IPS-18c (cell line): ENCODE measurements at regions not wholly inside any gene's neighbourhood (a gene's known extent, or its start where the extent isn't known, plus 50 kb on each side); places are given as distances from the start of the nearest gene placed in this dataset.
A peak's percentile ranks its signal among the peaks of the same experiment; 100 is the strongest.
"Not testable (repeated sequence)": the region's sequence is repeated elsewhere in the genome, so short reads cannot be mapped to it uniquely, and the experiment has no call there.

Experiments used
- H3K4me3 ChIP-seq: 2 replicates; pipeline ENCODE4 v1.7.0; 2013; ENCODE audit warnings: low read depth, mild to moderate bottlenecking, low read length, moderate library complexity; ENCODE audit not compliant: insufficient read depth
- H3K9me3 ChIP-seq: one replicate; pipeline ENCODE4 v1.6.1; 2013; ENCODE audit warnings: mild to moderate bottlenecking, low read length, moderate library complexity; ENCODE audit not compliant: control insufficient read depth, insufficient read depth

DNA sequence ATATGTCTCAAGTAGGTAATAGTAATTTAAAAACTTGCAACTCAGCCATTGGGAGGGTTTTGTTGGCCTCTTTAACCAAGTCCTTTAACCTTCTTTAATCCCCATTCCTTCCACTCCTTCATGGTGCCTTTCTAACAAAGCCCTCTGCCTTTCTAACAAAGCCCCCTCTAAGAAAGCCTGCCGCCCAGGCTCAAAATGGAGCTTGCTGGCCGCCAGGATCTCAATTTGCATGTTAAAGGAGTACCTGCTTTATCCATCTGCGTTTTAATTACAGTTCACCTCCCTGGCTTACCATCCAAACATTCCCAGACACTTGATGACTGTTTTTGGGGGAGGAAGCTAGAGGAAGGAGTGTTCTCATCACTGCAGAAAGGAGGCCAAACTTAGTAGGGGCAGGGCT is 183.4 kb downstream of the PTPN11 start:
- Histone ChIP-seq H3K4me3 (no peak overlapping the region), H3K9me3 (no peaks in the 10 kb centered on the region)

DNA sequence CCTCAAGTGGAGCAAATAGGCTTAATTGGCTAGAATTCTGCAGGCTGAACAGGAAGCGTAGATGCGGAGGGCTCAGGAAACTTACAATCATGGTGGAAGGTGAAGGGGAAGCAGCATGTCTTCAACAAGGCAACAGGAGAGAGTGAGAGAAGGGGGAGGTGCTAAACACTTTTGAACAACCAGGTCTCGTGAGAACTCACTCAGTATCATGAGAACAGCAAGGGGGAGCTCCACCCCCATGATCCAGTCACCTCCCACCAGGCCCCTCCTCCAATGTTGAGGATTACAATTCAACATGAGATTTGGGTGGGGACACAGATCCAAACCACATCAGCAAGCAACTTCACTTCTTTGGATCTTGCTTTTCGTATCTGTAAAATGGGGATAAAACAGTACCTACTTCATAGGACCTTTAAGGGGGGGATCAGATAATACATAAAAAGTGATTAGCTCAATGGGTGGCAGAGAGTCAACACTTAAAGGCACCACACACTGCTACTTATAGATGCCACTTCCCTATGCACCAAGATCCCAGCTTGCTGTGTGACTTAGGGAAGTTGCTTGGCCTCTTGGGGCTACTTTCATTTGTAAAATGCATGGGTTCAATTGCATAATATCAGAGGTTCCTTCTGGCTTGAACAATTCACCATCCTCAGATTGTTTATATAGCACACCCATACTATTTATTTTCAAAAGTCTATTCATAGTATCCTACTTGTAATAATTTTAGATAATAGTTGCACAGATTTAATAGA is 184.8 kb upstream of the RPH3A start:
- no peaks in the 10 kb centered on the region for H3K9me3 ChIP-seq
- no peak overlapping the region for H3K4me3 ChIP-seq

DNA sequence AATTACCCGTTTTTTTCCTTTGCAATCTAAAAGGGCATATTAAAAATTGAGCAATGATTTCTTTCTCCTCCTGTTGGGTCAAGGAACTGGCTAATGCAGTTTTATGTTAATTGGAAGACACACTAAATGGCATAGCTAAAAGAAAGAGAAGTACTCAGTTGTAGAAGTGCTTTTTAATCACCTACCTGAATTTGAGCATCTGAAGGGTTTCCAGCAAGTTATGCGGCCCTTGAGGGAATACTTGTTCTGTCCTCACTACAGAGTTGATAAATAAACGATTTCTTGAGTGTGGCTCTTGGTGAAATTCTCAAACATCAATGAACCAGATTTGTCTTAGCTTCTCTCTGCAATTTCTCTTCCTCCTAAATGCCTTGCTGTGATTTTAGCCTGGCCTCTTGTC is 184.1 kb upstream of the RPH3A start:
- Histone ChIP-seq H3K9me3 (no peaks in the 10 kb centered on the region), H3K4me3 (no peak overlapping the region)

DNA sequence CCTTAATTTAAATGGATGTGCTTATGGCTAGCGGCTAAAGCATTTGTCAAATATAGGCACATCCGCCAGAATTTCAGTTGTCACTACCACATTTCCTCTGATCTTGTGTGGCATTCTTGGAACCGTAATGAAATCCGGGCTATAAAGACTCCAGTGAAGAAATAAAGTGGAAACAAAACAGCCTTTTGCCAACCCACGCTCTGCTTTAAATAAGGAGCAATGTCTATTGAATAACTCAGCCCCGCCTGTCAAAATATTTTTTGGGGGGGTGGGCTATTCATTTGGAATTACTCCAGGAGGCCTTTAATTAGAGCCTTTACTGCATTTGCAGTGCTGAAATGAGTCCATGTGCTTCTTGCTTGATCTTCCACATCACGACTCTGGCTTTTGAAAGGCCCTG is 179.6 kb upstream of the RPH3A start:
- Histone ChIP-seq H3K9me3 (no peaks in the 10 kb centered on the region), H3K4me3 (no peak overlapping the region)

DNA sequence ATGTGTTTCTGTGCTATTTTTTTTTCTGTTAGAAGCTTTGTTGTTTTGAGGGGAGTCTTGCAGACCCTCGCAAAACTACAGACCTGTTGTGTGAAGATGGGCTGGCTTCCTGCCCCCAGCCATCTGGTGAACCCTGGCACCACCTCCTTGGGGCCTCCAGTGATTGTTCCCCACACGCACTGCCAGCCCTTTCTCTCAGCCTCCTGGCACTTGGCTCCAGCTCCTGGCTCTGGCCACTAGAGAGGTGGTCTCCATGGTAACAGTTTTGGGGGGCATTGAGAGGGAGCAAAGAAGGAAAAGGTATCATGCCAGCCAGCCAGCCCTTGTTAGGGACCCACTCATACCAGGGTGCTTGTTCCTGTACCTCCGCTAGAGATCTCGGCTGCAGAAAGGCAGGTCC is 176.4 kb upstream of the RPH3A start:
- 0 out of 2 replicates have a peak overlapping the region, but pooled peaks have one; percentile 9 for H3K4me3 ChIP-seq
- H3K9me3 ChIP-seq: peaks cover 3% of the 10 kb centered on the region

DNA sequence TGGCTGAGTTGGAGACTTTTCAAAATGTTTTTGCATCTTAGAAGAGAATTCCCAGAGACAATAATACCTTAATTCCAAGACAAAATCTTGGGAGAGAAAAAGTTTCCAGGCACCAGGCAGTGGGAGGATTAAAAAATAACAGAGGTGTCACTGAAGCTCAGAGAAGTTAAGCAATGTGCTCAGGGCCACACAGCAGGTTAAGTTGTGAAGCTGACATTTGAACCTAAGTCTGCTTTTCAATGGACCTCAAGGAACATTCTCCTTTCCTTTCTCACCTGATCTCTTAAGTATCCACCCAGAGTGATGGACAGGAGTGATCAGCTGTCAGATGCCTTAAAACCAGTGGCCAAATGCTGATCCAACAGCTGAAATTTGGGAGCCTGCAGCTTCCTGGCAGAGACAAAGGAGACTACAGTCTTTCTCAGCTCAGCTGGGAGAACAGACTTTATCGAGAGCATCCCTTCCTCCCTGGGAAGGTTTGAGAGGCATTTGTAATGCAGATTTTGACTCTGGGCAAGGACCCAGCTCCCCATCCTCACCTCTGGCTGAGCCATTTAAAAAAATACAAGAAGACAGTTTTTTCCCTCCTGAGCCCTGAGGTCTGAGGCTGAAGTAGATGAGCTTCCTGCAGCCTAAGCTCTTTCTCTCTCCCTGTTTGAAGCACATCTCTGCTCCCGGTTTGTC is 174.9 kb upstream of the RPH3A start:
- Histone ChIP-seq H3K9me3 (peaks cover 3% of the 10 kb centered on the region), H3K4me3 (peak overlapping the region; percentile 22)

DNA sequence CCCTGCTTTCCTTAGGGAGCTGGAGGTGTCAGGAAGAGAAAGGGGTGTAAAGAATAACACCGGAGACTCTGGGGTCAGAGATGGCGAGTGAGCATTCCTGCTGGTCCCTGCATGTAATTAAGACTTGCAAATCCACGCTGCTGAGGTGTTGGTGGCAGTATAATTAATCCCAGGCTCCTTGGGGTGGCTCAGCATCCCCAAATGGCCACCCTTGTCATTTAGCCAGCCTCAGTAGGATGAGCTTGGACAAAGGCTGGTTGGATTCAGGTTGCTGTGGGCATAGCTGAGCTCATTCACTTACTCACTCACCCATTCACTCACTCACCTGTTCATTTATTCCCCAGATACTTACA is 174.4 kb upstream of the RPH3A start:
- H3K4me3 ChIP-seq: peak overlapping the region; percentile 22; the same call in 1 of the 2 replicates
- peaks cover 3% of the 10 kb centered on the region for H3K9me3 ChIP-seq

DNA sequence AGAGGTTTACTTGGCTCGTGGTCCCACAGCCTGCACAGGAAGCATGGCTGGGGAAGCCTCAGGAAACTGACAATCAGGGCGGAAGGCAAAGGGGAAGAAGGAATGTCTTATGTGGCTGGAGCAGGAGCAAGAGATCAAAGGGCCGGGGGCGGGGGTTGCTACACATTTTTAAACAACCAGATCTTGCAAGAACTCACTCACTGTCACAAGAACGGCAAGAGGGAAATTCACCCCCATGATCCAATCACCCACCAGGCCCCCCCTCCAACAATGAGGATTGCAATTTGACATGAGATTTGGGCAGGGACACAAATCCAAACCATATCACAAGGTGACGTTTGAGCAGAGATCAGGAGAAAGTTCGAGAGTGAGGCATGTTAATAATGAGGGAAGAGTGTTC is 163.7 kb upstream of the RPH3A start:
- no peaks in the 10 kb centered on the region for H3K9me3 ChIP-seq

DNA sequence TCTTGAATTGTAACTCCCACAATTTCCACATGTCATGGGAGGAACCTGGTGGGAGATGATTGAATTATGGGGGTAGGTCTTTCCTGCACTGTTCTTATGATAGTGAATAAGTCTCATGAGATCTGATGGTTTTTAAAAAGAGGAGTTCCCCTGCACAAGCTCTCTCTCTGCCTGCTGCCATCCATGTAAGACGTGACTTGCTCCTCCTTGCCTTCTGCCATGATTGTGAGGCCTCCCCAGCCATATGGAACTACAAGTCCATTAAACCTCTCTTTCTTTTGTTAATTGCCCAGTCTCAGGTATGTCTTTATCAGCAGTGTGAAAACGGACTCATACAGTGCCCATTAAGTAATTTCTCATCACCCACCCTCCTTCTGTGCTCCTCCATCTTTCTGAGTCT is 159.6 kb upstream of the RPH3A start:
- H3K9me3 ChIP-seq, H3K4me3 ChIP-seq: not testable (repeated sequence)

More for the DNA sequence above, 163.7 kb upstream of the RPH3A start:
- H3K4me3 ChIP-seq: no peak overlapping the region

DNA sequence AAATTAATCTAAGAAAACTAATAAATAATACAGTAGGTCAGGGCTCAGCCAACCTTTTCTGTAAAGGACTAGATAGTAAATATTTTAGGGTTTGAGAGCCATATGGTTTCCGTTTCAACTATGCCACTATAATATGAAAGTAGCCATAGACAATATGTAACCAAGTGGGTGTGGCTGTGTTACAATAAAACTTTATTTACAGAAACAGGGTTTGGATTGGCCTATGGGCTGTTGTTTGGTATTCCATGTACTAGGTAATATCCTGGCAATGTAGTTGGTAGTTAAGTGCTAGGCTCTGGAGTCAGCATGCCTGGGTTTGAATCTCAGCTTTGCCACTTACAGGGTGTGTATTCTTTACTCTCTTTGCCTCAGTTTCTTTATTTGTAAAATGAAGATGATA is 156.5 kb upstream of the RPH3A start:
- Histone ChIP-seq H3K4me3 (no peak overlapping the region), H3K9me3 (no peaks in the 10 kb centered on the region)

DNA sequence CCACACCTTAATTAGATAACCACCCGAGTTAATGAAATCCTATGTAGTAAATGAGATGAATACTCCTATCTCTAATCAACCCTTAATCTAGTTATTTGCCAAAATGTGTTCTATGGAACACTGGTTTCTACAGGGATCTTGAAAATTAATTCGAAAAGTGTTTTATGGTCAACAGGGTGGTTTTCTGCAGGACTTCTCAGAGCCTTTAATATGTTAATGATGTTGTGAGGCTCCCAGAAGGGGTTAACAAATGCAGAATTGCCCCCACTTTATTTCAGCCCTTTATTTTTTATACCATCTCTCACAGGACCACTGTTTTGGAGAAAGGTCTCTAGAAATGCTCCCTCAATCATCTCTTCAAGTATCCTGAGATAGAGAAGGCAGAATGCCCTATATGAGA is 153.1 kb upstream of the RPH3A start:
- H3K9me3 ChIP-seq: no peaks in the 10 kb centered on the region
- no peak overlapping the region for H3K4me3 ChIP-seq

DNA sequence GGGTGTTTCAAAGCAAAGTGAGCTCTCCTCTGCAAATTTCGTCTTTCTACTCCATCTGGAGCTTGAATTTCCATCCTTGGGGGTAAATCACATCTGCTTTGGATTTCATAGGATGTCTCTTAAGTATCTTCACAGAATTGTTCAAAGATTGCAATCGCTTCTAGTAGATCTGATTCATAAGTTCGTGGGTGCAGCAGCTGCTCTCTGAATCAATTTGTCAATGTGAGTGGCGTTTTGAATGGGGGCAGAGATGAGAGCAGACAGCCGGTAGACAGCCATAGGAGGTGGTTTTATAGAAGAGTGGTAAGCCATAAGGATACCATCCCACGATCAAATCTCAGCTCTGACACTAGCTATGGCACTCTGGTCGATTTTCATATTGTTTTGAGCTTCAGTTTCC is 146.0 kb upstream of the RPH3A start:
- peaks cover 2% of the 10 kb centered on the region for H3K9me3 ChIP-seq
- no peak overlapping the region for H3K4me3 ChIP-seq

DNA sequence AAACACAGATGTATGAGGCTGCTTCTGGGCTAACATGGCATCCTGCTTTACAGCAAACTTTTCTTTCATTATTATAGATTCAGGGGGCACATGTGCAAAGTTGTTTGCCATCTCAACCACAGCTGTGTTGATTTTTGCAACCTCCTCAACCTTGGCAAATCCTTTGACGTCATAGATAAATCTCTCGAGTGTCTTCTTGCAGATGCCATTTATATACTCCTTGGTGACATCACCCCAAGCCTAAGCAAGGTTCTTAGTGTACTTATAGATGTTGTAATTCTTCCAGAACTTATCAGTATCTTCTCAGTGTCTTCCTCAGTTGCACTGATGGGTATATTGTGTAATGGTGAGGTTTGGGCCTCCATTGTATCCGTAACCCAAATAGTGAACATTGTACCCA is 135.4 kb upstream of the RPH3A start:
- no peaks in the 10 kb centered on the region for H3K9me3 ChIP-seq
- H3K4me3 ChIP-seq: no peak overlapping the region

DNA sequence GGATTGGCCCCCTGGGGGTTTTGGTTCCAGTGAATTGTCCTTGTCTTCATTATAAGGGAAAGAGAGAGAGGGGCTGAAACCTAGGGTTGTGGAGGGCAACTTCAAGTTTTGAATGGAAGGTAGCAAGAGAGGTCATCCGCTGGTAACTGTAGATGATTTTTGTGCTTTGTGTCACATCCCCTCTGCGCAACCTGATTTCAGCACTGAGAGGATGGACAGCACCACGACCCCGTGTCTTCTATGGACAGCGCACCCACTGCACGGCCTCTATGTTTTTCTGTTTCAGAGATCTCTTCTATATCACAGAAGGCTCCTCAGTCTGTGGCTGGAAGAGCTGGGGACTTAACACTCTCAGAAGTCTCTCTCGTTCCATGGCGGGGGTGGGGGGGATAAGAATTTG is 127.0 kb upstream of the RPH3A start:
- H3K4me3 ChIP-seq: no peak overlapping the region

DNA sequence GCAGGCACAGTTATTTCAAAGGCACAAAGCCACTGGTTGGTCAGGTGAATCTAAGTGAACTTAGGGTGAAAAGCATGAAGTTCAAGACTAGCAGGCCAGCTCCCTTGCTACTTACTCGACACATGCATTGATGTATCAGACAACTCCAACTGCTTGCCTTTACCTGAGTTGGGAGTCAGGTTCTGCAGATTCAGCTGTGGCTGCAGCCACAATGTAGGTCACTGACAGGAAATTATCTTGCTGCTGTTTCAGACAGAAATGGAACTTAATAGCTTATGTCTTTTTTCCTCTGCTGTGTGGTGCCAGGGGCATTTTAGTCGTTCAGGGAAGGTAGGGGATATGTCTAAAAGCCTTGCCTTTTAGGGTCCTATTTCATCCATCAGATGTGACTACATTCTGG is 125.6 kb upstream of the RPH3A start:
- Histone ChIP-seq H3K9me3 (no peaks in the 10 kb centered on the region), H3K4me3 (no peak overlapping the region)

More for the DNA sequence above, 127.0 kb upstream of the RPH3A start:
- no peaks in the 10 kb centered on the region for H3K9me3 ChIP-seq

DNA sequence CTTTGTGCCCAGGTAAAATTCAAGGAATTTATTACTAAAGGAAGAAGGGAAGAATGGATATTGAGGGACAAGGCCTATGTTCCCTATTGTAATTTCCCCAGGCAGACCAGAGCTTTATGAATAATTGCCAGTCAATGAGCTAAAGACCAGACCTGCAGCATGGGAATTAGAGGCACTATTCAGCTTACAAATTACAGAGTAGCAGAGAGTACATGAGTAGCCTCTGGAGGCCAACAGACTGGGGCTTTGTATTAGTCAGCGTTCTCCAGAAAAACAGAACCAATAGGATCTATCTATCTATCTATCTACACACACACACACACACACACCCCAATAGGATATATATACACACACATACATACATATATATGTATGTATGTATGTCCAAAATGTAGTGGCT is 120.0 kb upstream of the RPH3A start:
- Histone ChIP-seq H3K4me3 (no peak overlapping the region), H3K9me3 (no peaks in the 10 kb centered on the region)

DNA sequence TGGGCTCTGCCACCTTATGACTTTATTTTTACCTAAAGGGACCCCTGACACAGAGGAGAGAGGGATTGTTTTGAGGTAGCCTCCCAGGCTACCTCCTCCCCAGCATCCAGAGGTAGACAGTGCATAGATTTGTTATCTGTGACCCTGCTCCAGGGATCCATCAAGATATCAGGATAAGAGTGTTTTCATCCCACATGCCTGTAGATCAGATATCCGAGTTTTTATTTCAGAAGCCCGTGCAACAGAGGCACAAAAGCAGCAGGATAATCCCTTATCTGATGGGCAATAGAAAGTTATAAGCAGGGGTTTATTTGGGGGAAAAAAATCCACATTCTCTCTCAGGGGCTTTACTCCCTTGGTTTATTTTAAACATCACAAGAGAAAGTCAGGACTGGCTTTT is 117.0 kb upstream of the RPH3A start:
- no peaks in the 10 kb centered on the region for H3K9me3 ChIP-seq
- H3K4me3 ChIP-seq: no peak overlapping the region

DNA sequence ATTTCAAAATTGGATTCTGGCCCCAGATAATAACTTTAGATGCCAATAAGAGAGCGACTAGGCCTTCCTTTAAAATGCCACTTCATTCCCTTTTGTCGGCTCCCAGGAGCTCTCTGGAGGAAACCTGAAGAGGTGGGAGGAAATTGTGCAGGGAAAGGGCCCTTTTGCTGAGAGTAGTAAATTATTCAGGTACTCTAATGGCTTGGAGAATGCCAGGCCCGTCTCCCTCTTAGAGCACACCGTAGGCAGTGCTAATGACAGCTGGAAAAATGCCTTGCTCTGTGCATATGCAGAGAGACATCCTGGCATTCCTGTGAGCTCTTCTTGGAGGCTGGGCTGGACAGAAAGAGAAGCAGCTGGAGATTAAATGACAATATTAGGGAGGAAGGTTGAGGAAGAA is 115.0 kb upstream of the RPH3A start:
- H3K4me3 ChIP-seq: no peak overlapping the region
- no peaks in the 10 kb centered on the region for H3K9me3 ChIP-seq
